HL-60 (cell line): ENCODE measurements at regions not wholly inside any gene's neighbourhood (a gene's known extent, or its start where the extent isn't known, plus 50 kb on each side); places are given as distances from the start of the nearest gene placed in this dataset.

Experiments
- DNase-seq, 2 experiments: peaks; one replicate each; pipeline ENCODE4 v3.0.0-alpha.2; 2010 to 2020; ENCODE audit warnings: low read depth in 1 of 2, low spot score in 1 of 2
- H3K27ac ChIP-seq: fragments of 250-450 bp; sonication (Bioruptor Pico); replicated peaks from 2 replicates; pipeline ENCODE4 v1.5.1; 2020; ENCODE audit warnings: mild to moderate bottlenecking, moderate library complexity
- H3K27me3 ChIP-seq: fragments of 250-450 bp; sonication (Bioruptor Pico); 2 replicates; pipeline ENCODE4 v1.5.1; 2021; ENCODE audit warnings: mild to moderate bottlenecking, moderate library complexity; ENCODE audit not compliant: insufficient read depth, poor library complexity, severe bottlenecking
- H3K4me3 ChIP-seq: replicated peaks from 2 replicates; pipeline ENCODE4 v1.5.1; 2011; ENCODE audit warnings: mild to moderate bottlenecking, control low read depth, low read length; ENCODE audit not compliant: insufficient read depth
- CTCF ChIP-seq: IDR thresholded peaks from one replicate; pipeline ENCODE4 v1.5.1; 2011; ENCODE audit warnings: low read length, control low read depth, inconsistent platforms; ENCODE audit not compliant: insufficient read depth
- GABPA ChIP-seq: IDR thresholded peaks from 2 replicates; pipeline ENCODE4 v1.6.1; 2012; ENCODE audit warnings: low read depth
- POLR2AphosphoS5 ChIP-seq: IDR thresholded peaks from 2 replicates; pipeline ENCODE4 v1.6.1; 2012; ENCODE audit warnings: low read depth
- REST ChIP-seq: IDR thresholded peaks from 2 replicates; pipeline ENCODE4 v1.6.1; 2012; ENCODE audit warnings: low read depth; ENCODE audit not compliant: insufficient replicate concordance
- SPI1 ChIP-seq: IDR thresholded peaks from 2 replicates; pipeline ENCODE4 v1.6.1; 2012; ENCODE audit warnings: low read depth, mild to moderate bottlenecking, borderline replicate concordance

DNA sequence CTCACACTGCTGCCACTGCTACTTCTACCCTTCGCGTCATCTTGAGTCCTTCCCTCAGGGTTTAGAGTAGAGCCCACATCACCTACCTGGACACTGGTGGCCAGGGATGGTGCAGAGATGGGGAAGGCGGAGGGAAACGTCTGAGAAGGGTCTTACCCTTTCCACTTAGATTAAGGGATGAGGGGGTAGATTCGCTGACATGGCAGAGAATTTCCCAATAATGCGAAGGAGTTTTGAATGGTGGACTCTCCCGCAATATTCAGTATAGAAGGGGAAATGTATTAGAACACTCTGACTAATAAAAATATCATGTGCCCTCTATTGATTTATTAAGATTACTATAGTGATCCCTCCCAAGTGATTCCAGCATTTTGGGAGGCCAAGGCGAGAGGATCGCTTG, 209.5 kb upstream of the KIAA1217 start:
- Histone ChIP-seq H3K27ac (no peak overlapping the region), H3K4me3 (no peak overlapping the region), H3K27me3 (no peaks in the 10 kb centered on the region)
- TF ChIP-seq REST (no peak), SPI1 (no peak), POLR2AphosphoS5 (no peak), CTCF (no peak), GABPA (no peak)
- DNase-seq = no peak

DNA sequence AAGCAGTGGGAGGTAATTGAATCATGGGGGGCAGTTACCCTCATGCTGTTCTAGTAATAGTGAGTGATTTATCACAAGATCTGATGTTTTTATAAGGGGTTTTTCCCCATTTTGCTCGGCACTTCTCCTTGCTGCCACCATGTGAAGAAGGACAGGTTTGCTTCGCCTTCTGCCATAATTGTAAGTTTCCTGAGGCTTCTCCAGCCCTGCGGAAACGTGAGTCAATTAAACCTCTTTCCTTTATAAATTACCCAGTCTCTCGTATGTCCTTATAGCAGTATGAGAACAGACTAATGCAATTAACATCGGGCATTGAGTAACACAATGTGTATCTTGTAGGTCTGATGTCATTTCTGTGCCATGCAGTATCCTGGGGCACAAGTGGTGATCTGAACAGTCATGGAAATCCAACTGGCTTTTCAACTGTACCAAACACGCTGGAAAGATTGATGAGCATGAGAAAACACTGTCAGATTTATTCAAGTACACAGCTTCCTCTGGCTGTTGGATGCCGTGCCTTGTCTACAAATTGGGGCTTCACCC, 208.6 kb upstream of the KIAA1217 start:
- Histone ChIP-seq H3K4me3 (no peak overlapping the region), H3K27ac (no peak overlapping the region), H3K27me3 (no peaks in the 10 kb centered on the region)
- no peak for DNase-seq
- no peak for TF ChIP-seq SPI1
- no peak for TF ChIP-seq REST
- TF ChIP-seq GABPA = no peak
- TF ChIP-seq CTCF = no peak
- no peak for TF ChIP-seq POLR2AphosphoS5

GRCh38 chr10:24006741-24007140, 202.2 kb upstream of the KIAA1217 start:
- no peak for TF ChIP-seq CTCF
- TF ChIP-seq GABPA = no peak
- no peak for TF ChIP-seq REST
- TF ChIP-seq SPI1 = no peak
- no peak for TF ChIP-seq POLR2AphosphoS5
- H3K4me3 ChIP-seq = no peak overlapping the region
- DNase-seq = no peak
- no peaks in the 10 kb centered on the region for H3K27me3 ChIP-seq
- H3K27ac ChIP-seq = no peak overlapping the region
